ENCODE measurements at regions not wholly inside any gene's neighbourhood (a gene's known extent, or its start where the extent isn't known, plus 50 kb on each side); places are given as distances from the start of the nearest gene placed in this dataset. TPM values are rescaled to one million over a fixed set of nuclear protein-coding genes. Genes with fewer than 3 reads are reported as not detected.

DNA sequence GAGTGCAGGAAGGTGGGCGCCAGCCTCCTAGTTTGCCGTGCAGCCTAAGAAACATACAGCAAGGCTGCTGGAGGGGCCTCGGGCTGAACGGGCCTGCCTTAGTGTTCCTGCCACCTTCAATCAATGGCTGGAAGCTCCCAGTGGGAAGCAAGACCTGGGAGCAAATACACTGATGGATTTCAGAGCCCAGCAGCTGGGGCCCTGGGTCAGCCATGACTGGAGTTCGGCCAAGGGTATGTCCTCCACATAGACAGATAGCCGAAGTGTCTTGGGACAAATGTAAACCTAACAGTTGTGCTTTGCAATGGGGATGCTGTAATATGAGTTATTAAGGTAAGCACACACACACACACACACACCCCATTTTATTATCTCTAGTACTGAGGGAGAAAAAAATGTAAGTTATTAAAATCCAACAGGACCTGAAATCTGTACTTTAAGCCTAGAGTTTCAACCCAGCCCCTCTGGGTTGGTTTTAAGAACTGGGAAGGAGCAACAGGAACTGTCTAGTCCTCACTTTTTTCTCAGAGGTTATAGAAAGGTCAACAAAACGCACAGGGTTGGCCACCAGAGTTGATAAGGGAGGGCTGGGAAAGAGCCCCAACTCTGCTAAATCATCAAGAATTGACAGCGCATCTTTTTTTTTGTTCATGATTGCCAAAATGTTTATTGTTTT, 50.0 kb upstream of the CELF2 start:
- no peak for DNase-seq (ENCODE audit: low spot score)
- Histone ChIP-seq H3K36me3 (replicated peaks; ENCODE audit: insufficient read depth, low read depth) (no peaks in the 10 kb centered on the region), H3K79me2 (no peaks in the 10 kb centered on the region), H3K27ac (no peak overlapping the region), H3K4me1 (ENCODE audit: insufficient read depth) (no peaks in the 10 kb centered on the region), H3K27me3 (no peaks in the 10 kb centered on the region), H4K20me1 (ENCODE audit: insufficient read depth, poor library complexity, severe bottlenecking) (no peaks in the 10 kb centered on the region), H3K4me2 (no peak overlapping the region), H3K9me2 (replicated peaks; ENCODE audit: insufficient read depth) (no peaks in the 10 kb centered on the region), H3K4me3 (no peak overlapping the region), H3K9me3 (ENCODE audit: low read depth) (no peaks in the 10 kb centered on the region), H2AFZ (no peak overlapping the region)
- TF ChIP-seq EZH2phosphoT487 (IDR thresholded peaks at IDR 0.05; ENCODE audit: low read depth, severe bottlenecking, unreplicated experiment): no peak
- TF ChIP-seq CTCF (IDR thresholded peaks at IDR 0.05; ENCODE audit: poor library complexity): no peak
- WGBS (ENCODE audit: low lambda C conversion rate, missing lambda C conversion rate): 88% methylated on average over 8 of the region's 8 CpGs

Small RNA genes in the stretch of these regions (small RNA-seq; reads per million reads assigned to genes)
- gene AC025946.2 (not detected), gene AL355333.1 (not detected), gene CUX2P1 (not detected), gene RF00019 (not detected), gene RNA5SP299 (not detected)
